Hepatocyte (in vitro differentiated cells): ENCODE measurements at regions not wholly inside any gene's neighbourhood (a gene's known extent, or its start where the extent isn't known, plus 50 kb on each side); places are given as distances from the start of the nearest gene placed in this dataset.

Source experiments
- EZH2 ChIP-seq: fragments of 200-600 bp; sonication (generic); IDR thresholded peaks from 2 replicates; pipeline ENCODE4 v1.6.1; 2016; ENCODE audit warnings: antibody characterized with exemption, mild to moderate bottlenecking, borderline replicate concordance
- EZH2phosphoT487 ChIP-seq: fragments of 200-600 bp; sonication (generic); IDR thresholded peaks from one replicate; pipeline ENCODE4 v1.6.1; 2018; ENCODE audit warnings: antibody characterized with exemption, mild to moderate bottlenecking, low read depth, moderate library complexity; ENCODE audit not compliant: unreplicated experiment, severe bottlenecking
- TF ChIP-seq, protein P1 (sequence below): fragments of 200-600 bp; sonication (generic); IDR thresholded peaks from 2 replicates; pipeline ENCODE4 v1.5.1; 2016; ENCODE audit warnings: antibody characterized with exemption, mild to moderate bottlenecking; ENCODE audit not compliant: poor library complexity

DNA sequence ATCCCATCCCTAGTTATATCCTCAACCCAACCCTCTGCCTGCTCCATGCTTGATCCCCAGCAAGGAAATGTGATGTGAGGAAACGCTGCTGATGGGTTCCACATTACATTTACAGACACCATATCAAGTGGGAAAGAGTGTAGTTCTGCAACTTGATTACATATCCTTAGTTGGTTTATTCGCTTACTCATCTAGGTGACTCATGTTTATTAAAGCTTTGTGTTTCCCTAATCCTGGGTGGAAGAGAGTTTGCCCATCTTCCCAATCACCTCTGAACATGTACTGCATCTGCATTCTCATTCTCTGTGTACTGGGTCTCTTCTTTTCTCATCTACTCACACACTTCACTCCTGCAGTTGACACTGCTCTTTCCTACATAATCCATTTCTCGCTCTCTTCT lies 91.7 kb upstream of the PDZRN3 start:
- TF ChIP-seq, protein P1, sequence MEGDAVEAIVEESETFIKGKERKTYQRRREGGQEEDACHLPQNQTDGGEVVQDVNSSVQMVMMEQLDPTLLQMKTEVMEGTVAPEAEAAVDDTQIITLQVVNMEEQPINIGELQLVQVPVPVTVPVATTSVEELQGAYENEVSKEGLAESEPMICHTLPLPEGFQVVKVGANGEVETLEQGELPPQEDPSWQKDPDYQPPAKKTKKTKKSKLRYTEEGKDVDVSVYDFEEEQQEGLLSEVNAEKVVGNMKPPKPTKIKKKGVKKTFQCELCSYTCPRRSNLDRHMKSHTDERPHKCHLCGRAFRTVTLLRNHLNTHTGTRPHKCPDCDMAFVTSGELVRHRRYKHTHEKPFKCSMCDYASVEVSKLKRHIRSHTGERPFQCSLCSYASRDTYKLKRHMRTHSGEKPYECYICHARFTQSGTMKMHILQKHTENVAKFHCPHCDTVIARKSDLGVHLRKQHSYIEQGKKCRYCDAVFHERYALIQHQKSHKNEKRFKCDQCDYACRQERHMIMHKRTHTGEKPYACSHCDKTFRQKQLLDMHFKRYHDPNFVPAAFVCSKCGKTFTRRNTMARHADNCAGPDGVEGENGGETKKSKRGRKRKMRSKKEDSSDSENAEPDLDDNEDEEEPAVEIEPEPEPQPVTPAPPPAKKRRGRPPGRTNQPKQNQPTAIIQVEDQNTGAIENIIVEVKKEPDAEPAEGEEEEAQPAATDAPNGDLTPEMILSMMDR, result no peak
- no peak for TF ChIP-seq EZH2
- TF ChIP-seq EZH2phosphoT487, result no peak
